GM18907 (cell line): ENCODE measurements at regions not wholly inside any gene's neighbourhood (a gene's known extent, or its start where the extent isn't known, plus 50 kb on each side); places are given as distances from the start of the nearest gene placed in this dataset.

Source experiments
- ATAC-seq: cut with Tn5 transposase; IDR thresholded peaks from one replicate; pipeline ENCODE4 v1.9.1; 2021; ENCODE audit warnings: mild to moderate bottlenecking, moderate library complexity; ENCODE audit not compliant: unreplicated experiment

DNA sequence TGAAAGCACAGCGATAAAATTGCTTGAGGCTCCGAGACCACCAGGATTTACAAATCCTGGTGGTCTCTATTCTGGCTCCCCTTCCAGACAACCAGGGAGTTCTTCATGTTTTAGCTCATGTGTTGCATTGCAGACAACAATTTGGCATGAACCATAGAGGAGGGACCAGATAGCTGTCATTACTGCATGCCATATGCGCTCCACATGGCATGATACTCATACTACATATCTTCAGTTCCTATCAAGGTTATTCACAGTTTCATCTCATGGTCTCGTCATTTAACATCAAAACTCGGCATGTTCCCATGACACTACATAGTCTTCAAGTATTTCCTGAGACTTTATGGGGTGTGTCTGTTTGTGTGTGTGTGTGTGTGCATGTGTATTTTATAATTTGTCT is 220.3 kb downstream of the OR13H1 start:
- no peak for ATAC-seq

DNA sequence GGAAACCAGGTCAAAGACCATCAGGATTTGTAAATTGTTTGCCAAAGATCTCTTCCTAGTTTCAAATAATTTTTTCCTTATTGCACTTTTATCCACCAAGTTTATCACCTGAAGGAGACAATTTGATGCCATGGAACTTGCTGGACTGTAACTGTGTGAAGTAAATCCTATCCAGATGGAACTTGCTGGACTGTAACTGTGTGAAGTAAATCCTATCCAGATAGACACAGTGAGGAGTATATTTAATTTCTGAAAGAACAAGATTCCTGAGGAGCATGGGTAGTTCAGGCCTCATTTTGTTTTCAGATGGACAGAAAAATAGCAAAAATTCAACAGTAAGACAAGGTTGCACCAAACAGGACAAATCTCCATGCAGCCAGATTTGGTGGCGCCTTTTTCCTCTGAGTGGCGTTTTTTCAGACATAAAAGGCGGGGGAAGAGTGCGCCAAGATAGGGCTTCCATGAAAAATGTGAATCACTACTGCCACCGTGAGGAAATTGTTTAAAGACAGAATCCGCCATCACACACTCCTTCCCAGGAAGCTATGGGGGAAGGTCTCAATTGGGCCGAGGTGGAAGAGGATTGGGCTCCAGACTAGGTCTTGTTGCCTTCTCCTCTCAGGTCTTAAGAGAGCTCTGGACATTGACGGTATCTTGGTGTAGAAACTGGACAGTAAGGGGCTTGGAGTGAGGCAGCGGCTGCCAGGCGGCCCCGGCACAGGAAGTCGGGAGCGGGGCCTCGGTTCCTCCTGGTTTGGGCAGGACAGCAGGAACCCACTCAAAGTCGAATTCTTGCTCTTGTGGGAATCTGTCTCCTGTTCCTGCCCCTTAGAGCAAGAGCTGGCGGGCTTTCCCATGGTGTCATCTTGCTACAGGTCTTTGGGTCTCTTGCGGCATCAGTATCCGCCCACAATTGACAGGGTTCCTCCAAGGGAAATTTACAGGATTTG is 234.7 kb downstream of the OR13H1 start:
- peak; percentile 78 for ATAC-seq

DNA sequence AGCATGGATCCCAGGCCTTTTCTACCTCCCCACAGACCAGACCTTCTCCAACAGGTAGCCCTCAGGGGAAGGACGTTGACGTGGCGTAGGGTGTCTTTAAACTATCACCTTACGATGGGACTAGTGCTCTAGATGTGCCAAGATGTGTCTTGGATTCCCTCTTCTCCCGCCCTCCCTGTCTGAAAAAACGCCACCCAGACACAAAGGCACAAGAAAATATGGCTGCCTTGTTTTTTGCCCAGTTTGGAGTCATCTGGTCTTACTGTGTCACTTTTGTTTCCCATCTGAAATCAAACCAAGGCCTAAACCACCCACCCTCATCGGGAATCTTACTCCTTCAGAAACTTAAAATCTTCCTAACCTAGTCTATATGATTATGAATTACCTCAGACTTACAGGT is 235.4 kb downstream of the OR13H1 start:
- ATAC-seq, result no peak

DNA sequence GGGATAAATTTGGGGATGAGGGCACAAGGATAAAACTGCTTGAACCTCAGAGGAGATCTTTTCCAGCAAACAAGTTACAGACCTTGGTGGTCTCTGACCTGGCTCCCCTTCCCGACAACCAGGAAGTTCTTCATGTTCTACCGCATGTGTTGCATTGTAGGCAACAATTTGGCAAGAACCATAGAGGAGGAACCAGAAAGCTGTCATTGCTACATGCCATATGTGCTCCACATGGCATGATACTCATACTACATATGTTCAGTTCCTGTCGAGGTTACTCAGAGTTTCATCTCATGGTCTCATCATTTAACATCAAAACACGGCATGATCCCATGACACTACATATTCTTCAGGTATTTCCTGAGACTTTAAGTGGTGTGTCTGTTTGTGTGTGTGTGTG is 235.9 kb downstream of the OR13H1 start:
- ATAC-seq, result no peak

DNA sequence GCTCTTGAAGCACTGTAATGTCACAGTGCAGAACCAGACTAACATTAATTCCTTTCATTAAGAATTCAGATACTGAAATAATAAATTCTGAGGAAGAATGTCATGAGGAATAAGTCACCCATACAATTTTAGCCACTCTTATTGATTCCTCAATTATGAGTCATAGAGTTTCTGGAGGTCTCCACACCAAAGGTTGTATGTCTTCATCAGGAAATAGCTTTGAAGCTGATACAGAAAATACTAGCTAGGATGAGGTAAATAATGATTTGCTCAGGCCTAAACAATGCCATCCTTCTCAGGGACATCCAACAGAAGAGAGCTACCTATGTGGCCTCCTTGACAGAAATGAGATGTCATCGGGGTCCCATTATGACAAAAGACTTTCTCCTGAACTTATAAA is 238.8 kb downstream of the OR13H1 start:
- ATAC-seq, result no peak

DNA sequence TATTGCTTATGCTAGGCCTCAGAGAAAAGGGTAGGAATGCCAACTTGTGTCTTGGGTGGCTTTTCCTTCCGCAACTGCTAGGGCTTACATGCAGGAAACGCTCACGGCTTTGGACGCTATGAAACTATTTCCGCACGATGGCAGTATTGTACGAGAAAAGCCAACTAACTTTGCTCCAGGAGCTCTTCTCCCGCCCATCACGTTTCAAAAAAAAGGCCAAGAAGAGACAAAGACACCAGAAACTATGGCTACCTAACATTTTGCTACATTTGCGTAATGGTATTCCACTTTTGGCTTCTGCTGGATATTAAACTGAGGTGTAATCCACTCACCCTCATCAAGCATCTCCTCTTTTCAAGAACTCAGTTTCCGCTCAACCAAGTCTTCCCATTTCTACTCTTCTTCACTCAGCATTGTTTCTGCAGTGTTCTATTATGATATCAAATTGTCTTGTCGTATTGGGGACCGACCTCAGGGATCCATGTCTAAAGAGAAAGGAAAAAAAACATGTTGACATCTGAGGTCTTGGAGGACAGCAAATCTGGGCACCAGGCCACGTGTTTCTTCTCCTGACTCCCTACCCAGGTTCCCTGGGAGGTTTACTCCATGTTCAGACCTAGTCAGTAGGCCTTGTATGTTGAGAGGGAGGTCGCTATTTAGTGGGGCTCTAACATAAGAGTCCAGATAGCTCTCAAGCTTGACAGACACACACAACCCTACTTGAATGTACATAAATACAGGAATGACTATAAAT is 239.4 kb upstream of the STK26 start:
- ATAC-seq, result peak; percentile 61

DNA sequence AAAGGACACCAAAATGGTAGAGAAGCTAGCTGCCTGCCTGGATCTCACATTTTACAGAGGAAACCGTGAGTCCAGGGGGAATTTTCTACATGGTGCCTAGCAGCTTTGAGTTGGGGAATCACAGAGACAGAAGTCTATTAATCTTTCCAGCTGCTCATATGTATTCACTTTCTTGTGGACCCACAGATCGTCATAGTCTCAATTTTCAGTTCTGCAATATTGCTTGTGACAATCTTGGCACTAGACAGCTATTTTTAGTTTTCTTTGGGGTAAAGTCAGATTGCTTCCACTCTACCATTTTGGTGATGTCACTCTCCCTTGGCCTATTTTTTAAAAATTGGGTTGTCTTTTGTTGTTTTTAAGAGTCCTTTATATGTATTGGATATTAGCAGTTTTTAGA is 233.4 kb upstream of the STK26 start:
- ATAC-seq, result peak; percentile 41

DNA sequence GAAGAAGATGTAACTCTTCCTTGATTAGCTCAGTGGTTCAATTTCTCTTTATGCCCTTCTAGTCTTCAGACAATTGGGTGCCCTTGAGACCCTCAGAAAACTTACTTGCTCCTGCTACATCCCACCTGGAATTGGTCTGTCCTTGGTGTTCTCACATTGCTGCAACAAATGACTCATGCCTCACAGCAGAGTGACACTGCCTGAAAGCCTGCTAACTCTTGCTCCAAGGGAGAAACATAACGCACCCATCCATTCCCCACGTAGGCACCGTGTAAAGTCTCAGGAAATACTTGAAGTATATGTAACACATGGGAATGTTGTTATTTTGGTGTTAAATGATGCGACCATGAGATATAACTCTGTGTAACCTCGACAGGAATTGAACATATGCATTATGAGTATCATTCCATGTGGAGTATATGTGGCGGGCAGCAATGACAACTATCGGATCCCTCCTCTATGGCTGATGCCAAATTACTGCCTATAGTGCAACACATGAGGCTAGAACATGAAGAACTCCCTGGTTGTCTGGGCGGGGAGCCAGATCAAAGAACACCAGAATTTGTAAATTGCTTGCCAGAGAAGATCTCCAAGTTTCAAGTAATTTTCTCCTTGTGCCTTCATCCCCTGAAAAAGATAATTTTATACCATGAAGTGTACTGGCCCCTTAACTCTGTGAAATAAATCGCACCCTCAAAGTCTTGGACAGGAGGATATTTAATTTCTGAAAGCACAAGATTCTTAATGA is 231.3 kb upstream of the STK26 start:
- ATAC-seq, result no peak

DNA sequence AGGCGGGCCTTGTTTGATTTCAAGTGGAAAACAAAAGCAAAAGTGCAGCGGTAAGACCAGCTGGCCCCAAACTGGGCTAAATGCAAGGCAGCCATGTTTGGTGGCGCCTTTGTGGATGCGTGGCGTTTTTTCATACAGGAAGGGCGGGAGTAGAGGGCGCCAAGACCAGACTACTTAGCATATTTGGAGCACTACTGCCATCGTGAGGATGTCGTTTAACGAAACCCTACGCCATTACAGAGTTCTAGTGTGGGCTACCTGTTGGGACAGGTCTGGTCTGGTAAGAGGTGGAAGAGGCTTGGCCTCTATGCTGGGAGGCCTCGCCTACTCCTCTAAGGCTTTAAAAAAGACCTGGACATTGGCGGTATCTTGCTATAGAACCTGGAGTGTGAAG is 230.7 kb upstream of the STK26 start:
- ATAC-seq, result peak; percentile 78

DNA sequence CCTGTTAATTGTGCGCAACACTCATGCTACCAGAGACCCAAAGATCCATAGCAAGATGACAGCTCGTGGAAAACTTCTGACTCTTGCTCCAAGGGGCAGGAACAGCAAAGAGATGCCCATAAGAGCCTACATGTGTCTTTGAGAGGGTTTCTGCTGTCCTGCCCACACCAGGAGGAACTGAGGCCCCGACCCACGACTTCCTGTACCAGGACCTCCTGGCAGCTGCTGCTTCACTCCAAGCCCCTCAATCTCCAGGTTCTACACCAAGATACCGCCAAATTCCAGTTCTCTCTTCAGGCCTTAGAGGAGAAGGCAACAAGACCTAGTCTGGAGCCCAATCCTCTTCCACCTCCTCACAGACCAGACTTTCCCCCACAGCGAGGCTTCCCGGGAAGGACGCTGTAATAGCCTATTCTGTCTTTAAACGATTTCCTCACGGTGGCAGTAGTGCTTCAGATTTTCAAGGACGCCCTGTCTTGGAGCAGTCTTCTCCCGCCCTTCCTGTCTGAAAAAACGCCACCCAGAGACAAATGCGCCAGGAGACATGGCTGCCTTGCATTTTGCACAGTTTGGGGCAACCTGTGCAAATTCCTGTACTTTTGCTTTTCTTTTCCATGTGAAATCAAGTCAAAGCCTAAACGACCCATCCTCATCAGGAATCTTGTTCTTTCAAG is 230.2 kb upstream of the STK26 start:
- ATAC-seq, result peak; percentile 69

DNA sequence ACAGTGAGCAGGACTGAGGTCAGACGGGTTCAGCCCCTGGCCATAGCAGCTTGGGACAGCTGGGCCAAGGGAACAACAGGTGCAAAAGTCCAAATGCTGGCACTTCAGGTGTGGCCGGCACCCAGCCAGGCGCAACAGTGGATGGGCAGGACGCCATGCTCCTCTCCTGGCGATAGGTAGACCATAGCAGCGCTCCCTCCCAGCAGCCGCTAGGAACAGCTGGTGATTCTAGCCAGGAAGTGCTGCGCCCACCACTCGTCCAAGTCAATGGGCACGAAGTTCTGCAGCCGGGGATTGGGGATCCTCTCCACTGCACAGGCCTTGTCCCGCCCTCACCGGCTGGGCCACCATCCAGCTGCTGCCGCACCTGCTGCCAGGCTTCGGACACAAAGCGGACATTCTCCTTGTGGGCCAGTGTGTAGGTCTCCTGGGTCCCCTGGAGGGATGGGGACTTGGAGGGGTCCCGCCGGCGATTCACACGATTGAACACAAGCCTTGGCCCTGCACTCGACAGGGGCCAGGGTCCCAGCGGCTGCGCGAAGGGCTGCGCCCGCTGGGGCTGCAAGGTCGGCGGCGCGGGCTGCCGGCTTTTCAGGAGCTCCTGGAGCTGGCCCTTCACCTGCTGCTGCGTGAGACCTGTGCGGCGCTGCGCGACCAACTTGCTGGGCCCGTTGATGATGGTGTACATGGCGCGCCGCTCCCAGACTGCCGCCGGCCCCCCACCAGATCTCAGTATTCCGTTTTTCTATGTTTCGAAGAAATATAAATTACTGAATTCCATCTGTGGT is 227.5 kb upstream of the STK26 start:
- ATAC-seq, result no peak

DNA sequence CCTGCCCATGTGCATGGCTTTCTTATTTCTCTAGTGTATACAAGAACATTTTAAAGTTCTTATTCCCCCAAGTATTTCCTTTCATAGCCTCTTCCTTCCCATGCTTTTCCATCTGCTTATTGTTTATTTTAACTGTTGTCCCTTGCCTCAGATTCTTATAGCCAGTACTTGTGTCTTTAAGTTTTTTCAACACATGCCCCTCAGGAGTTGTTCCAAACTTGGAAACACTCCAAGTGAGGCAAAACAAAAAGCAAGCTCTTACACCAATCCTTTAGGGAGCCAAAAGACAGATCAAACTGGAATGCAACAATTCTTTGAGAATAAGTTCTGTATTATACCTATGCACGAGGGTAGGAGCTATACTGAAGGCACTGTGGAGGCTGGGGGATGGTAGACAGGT is 222.0 kb upstream of the STK26 start:
- ATAC-seq, result no peak

DNA sequence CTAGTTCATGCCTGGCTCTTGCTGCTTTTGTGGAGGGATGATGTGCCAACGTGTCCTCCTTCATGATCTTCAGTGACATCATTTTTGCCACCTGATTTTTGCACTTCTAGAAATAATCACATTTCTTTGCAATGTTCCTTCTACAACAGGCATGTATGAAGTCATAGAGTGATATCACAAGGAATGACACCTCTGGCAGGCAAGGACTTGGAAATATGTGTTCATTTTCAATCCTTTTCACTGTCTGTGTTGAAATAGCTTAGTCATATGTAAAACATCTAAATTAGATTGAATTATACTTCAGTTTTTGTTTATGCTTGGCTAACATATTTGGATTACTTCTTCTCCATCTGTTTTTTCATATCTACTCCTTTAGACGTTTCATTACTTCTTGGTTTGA is 221.2 kb upstream of the STK26 start:
- ATAC-seq, result no peak

DNA sequence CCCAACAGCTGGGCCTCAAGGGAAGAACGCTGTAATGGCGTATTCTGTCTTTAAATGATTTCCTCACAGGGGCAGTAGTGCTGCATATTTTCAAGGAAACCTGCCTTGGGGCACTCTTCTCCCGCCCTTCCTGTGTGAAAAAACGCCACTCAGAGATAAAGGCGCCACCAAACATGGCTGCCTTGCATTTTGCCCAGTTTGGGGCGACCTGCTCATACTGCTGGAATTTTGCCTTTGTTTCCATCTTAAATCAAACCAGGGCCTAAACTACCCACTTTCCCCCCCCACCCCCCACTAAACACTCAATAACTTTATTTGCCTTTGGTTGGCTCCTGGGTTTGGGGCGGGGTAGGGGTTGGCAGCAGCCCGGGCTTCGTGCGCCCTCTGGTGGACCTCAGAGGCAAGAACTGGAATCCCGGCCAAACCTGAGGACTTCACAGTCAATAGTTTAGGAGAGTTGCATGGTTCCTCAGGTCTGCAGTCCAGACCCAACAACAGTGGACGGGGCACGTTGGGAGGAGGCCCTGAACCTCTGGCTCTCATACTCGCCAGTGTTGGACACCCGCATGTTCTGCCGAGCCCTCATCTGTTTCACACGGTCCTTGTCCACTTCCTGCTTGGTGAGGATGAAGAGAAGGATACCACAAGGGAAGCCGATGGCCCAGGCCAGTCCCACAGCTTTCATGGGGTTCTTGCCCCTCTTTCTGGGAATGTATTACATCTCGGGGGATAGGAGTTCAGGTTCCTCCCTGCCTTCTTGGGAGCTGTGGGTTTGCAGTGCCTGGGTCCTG is 220.1 kb upstream of the STK26 start:
- peak; percentile 87 for ATAC-seq

DNA sequence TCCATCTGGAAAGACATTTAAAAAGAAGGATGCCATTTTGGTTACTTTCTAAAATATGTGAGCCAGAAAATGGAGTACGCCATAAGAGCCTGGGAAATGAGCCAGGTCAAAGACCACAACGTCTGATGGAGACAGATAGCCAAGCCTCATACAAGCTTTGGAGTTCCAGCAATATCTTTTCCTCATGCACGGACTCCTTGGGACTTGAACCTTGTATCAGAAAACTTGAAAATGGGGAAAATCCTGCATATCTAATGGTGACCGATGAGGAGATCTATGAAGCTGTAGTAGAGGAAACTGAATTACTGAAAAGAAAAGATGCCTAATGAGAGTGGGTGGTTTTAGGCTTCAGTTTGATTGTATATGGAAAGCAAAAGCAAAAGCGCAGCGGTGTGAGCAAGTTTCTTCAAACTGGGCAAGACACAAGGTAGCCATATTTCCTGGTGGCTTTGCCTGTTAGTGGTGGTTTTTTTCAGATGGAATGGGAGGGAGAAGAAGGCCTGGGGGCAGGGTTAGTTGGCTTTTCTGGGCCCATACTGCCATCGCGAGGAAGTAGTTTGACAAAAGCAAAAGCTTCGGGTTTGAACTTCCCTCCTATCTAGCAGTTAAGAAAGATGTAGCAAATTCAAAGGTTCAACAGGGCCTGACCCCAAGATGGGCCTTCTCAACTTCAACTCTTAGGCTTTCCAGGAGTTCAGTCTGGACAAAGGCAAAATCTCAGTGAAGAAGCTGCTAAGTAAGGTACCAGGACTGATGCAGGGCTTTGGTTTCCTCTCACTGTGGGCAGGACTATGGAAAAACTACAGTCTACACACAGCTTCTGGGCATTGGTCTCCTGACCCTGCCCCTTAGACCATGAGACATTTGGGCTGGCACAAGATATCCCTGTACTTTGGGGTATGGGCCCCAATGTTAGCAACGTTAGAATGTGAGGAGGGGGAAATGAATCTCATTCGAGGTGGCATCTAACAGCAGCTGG is 210.0 kb upstream of the STK26 start:
- ATAC-seq, result peak; percentile 91

DNA sequence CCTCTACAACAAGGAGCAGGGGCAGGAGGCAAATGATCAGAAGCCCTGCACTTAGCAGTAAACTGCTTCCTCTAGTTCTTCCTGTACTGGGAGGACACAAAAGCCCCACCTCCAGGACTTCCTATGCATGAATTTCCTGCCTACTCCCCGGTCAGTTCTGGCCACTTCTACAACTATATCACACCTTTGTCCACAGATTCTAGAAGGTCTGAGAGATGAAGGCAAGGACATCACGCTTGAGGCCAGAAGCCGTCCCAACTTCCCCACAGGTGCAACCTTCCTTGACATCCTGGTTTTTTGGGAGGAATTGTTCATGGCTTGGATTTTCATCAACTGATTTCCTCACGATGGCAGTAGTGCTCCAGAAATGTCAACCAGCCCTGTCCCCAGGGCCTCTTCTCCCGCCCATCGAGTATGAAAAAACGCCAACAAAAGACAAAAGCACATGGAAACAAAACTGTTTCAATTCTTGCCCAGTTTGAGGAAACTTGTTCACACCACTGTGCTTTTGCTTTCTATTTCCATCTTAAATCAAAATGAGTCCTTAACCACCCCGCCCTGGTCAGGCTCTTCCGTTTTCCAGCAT is 206.5 kb upstream of the STK26 start:
- ATAC-seq, result peak; percentile 53

DNA sequence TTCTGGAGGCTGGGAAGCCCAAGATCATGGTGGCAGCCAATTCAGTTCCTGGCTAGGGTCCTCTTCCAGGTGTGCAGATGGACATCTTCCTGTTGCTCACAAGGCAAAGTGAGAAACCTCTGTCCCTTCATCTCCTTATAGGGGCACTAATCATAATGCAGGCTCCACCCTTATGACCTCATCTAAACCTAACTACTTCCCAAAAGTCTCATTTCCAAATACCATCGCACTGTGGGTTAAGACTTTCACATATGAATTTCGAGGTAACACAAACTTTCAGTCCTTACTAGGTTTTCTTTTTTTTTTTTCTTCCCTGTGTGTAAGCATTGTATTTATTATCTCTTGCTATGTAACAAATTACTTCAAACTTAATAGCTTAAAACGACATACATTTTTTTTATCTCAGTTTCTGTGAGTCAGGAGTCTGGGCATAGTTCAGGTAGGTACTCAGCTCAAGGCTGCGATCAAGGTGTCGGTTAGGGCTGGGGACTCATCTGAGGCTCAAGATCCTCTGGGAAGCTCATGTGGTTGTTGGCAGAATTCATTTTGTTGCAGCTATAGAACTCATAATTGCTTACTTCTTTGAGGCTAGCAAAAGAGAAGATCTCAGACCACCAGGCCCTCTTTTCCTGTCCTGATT is 204.7 kb upstream of the STK26 start:
- no peak for ATAC-seq
